Right lobe of liver (tissue), 4 donors: ENCODE measurements at regions not wholly inside any gene's neighbourhood (a gene's known extent, or its start where the extent isn't known, plus 50 kb on each side); places are given as distances from the start of the nearest gene placed in this dataset.

Experiments used
- POLR2A ChIP-seq: fragments of 450-650 bp; IDR thresholded peaks from one replicate; pipeline ENCODE4 v1.6.1; 2017; ENCODE audit warnings: antibody characterized with exemption, mild to moderate bottlenecking
- TF ChIP-seq, protein P1 (sequence below), 4 donors: fragments of 200-600 bp in 3 of 4; fragments of 450-650 bp in 1 of 4; IDR thresholded peaks; one replicate each; pipeline versions ENCODE4 v1.5.1 to v1.8.0; 2016 to 2022; ENCODE audit warnings: antibody characterized with exemption in 4 of 4, mild to moderate bottlenecking in 2 of 4
- donor health status: DM: no; HTN: no; CAD: no.
- donor health status: DM: no; HTN: no; CAD: no.
- donor health status: DM: no; HTN: yes; CAD: no.

GRCh38 chr4:149985981-149986380 is 92.3 kb upstream of the DCLK2 start:
- TF ChIP-seq, protein P1, sequence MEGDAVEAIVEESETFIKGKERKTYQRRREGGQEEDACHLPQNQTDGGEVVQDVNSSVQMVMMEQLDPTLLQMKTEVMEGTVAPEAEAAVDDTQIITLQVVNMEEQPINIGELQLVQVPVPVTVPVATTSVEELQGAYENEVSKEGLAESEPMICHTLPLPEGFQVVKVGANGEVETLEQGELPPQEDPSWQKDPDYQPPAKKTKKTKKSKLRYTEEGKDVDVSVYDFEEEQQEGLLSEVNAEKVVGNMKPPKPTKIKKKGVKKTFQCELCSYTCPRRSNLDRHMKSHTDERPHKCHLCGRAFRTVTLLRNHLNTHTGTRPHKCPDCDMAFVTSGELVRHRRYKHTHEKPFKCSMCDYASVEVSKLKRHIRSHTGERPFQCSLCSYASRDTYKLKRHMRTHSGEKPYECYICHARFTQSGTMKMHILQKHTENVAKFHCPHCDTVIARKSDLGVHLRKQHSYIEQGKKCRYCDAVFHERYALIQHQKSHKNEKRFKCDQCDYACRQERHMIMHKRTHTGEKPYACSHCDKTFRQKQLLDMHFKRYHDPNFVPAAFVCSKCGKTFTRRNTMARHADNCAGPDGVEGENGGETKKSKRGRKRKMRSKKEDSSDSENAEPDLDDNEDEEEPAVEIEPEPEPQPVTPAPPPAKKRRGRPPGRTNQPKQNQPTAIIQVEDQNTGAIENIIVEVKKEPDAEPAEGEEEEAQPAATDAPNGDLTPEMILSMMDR (IDR thresholded peaks at IDR 0.05), result no peak
- no peak for TF ChIP-seq POLR2A
